ENCODE measurements at regions not wholly inside any gene's neighbourhood (a gene's known extent, or its start where the extent isn't known, plus 50 kb on each side); places are given as distances from the start of the nearest gene placed in this dataset.
A peak's percentile ranks its signal among the peaks of the same experiment; 100 is the strongest.

DNA sequence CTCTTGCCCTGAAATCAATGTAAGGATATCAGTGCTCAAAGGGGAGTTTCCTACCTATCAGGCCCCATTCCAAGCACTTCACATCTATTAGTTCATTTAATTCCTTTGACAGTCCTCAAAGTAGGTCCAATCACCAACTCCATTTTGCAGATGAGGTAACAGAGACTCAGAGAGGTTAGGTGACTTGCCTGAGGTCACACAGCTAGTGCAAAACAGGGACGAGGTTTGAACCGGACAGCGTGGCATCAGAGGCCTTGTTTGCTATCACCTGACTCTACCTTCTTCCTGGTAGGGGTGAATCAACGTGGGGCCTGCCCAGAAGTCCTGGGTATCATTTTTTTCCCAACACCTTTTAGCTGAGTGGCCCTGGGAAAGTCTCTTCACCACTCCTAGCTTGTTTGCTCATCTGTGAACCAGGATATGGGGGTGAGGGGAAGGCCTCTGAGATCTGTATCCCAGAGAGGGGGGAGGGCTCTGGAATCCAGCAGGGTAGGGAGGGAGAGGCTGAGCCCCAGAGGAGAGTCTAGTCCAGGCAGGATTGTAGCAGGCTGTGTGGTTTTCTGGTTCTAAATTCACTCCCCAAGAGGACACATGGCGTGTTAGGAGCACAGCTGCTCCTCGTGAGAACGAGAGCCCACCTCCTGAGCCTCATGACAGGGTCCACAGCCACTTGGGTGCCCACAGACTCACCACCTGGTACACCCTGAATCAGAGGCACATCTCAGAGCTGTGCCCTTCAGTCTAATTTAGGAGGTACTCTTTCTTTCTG is 174.7 kb downstream of the MN1 start:
- Histone ChIP-seq H2BK12ac (ENCODE audit: low read depth, low read length) (no peak overlapping the region), H2BK120ac (replicated peaks; ENCODE audit: low read depth, low read length) (no peak overlapping the region), H3K9ac (replicated peaks in 1 of 4; ENCODE audit: extremely low read depth in 1 of 4, low read depth in 3 of 4, low read length in 3 of 4) (no peak overlapping the region), H3K27ac (ENCODE audit: low read depth, low read length) (no peak overlapping the region), H3K4me1 (replicated peaks in 1 of 4; ENCODE audit: control insufficient read depth in 3 of 4, insufficient read depth in 4 of 4, low read length in 3 of 4) (peaks cover 6 to 20% (median 10%) of the 10 kb centered on the region in 4 experiments), H2AFZ (ENCODE audit: low read length) (no peak overlapping the region), H2BK5ac (ENCODE audit: low read depth, low read length) (peak overlapping the region; percentile 84; the same call in 1 of the 2 replicates), H2BK20ac (ENCODE audit: low read length) (peak overlapping the region; percentile 77), H4K20me1 (replicated peaks in 1 of 2; ENCODE audit: control insufficient read depth in 1 of 2, insufficient read depth in 2 of 2, low read length in 2 of 2) (no peaks in the 10 kb centered on the region), H3K18ac (ENCODE audit: extremely low read depth, low read length) (peak overlapping the region; percentile 55), H3K9me3 (ENCODE audit: insufficient read depth in 2 of 2, low read depth in 1 of 2, low read length in 1 of 2) (no peaks in the 10 kb centered on the region; a peak in 1 of 4 replicates), H3K4me2 (ENCODE audit: insufficient read depth in 1 of 2, low read depth in 2 of 2, low read length in 2 of 2) (no peak overlapping the region), H4K8ac (ENCODE audit: extremely low read depth, insufficient read depth, low read length) (no peak overlapping the region), H3K4ac (replicated peaks; ENCODE audit: insufficient read length, low read depth, low read length) (no peak overlapping the region), H4K5ac (ENCODE audit: insufficient read length, low read depth, low read length) (no peak overlapping the region), H3K4me3 (ENCODE audit: extremely low read depth in 1 of 4, insufficient read depth in 2 of 4, low read depth in 3 of 4, low read length in 4 of 4) (no peak overlapping the region; a peak in 1 of 8 replicates), H3K79me2 (ENCODE audit: control insufficient read depth in 1 of 2, insufficient read depth in 2 of 2, low read length in 2 of 2) (no peaks in the 10 kb centered on the region), H4K91ac (replicated peaks; ENCODE audit: insufficient read length, low read length) (peak overlapping the region; percentile 56), H3K56ac (replicated peaks; ENCODE audit: insufficient read length, low read depth, low read length) (no peak overlapping the region), H3K23ac (ENCODE audit: insufficient read length) (no peak overlapping the region), H3K36me3 (ENCODE audit: control insufficient read depth in 2 of 4, insufficient read depth in 4 of 4, low read length in 3 of 4) (no peaks in the 10 kb centered on the region), H3K27me3 (replicated peaks in 1 of 4; ENCODE audit: control insufficient read depth in 3 of 4, extremely low read depth in 1 of 4, insufficient read depth in 3 of 4, low read length in 3 of 4) (no peaks in the 10 kb centered on the region), H3K14ac (ENCODE audit: insufficient read length) (no peak overlapping the region), H3K79me1 (ENCODE audit: low read depth, low read length) (no peaks in the 10 kb centered on the region), H2AK5ac (ENCODE audit: low read depth, low read length) (no peak overlapping the region; the same call in 1 of the 2 replicates), H2BK15ac (ENCODE audit: low read length) (0 out of 2 replicates have a peak overlapping the region, but pooled peaks have one; percentile 93), H3K23me2 (ENCODE audit: low read depth, low read length) (peaks cover 5% of the 10 kb centered on the region; the same call in 1 of the 2 replicates)
- POLR2A ChIA-PET (ENCODE audit: partially characterized antibody) = interaction anchor here (0.9 to 1.3 kb wide), 2 partner anchors 10 to 18 kb away, joined by 3 read pairs; no protein-coding TSS in a partner anchor
- FAIRE-seq = no peak
- TF ChIP-seq SP4 (IDR thresholded peaks at IDR 0.05; ENCODE audit: low read length) = no peak
- TF ChIP-seq KDM4A (IDR thresholded peaks at IDR 0.05; ENCODE audit: low read depth, low read length, severe bottlenecking) = no peak
- TF ChIP-seq SUZ12 (IDR thresholded peaks at IDR 0.05; ENCODE audit: low read length) = no peak
- no peak for TF ChIP-seq TEAD4 (IDR thresholded peaks at IDR 0.05; ENCODE audit: low read depth, low read length)
- TF ChIP-seq TAF7 (optimal IDR thresholded peaks at IDR 0.05; ENCODE audit: borderline replicate concordance, low read depth, low read length) = no peak
- TF ChIP-seq KDM1A (IDR thresholded peaks at IDR 0.05; ENCODE audit: borderline replicate concordance, low read length) = peak; percentile 95
- TF ChIP-seq MAFK (IDR thresholded peaks at IDR 0.05; ENCODE audit: low read depth, low read length) = no peak
- TF ChIP-seq HDAC2 (IDR thresholded peaks at IDR 0.05; ENCODE audit: borderline replicate concordance in 1 of 2, low read depth in 2 of 2, low read length in 2 of 2) = peak in 1 of 2 experiments; percentile 26; a peak in 1 of 4 replicates
- TF ChIP-seq POU5F1 (IDR thresholded peaks at IDR 0.05; ENCODE audit: low read depth, low read length) = no peak
- no peak for TF ChIP-seq JUN (IDR thresholded peaks at IDR 0.05; ENCODE audit: low read depth, low read length)
- TF ChIP-seq GABPA (IDR thresholded peaks at IDR 0.05; ENCODE audit: borderline replicate concordance, insufficient read depth, low read length) = no peak
- CTCF ChIA-PET (ENCODE audit: partially characterized antibody) = interaction anchor here (0.5 to 2.4 kb wide), 25 partner anchors 8 to 222 kb away, joined by 3 to 11 read pairs (median 4); no protein-coding TSS in a partner anchor
- 90% methylated on average over 7 of the region's 7 CpGs; no CpG with 5 or more reads in 1 of the 2 experiments for whole genome bisulfite sequencing, 2 experiments (ENCODE audit: extremely low coverage in 1 of 2, insufficient coverage in 1 of 2, insufficient read length in 1 of 2, insufficient replicate concordance in 2 of 2, low coverage in 1 of 2, low lambda C conversion rate in 2 of 2, missing lambda C conversion rate in 1 of 2)
- no peak for DNase-seq (ENCODE audit: low read depth in 1 of 2, low spot score in 2 of 2)

All from H1 (cell line).